CD8-positive, alpha-beta memory T cell (primary cell): ENCODE measurements at regions not wholly inside any gene's neighbourhood (a gene's known extent, or its start where the extent isn't known, plus 50 kb on each side); places are given as distances from the start of the nearest gene placed in this dataset.

Source experiments
- CTCF ChIA-PET: fragments of 350-600 bp; sonication (Branson Sonifier 250); formaldehyde crosslinking; loops from one replicate; lab custom pipeline; 2021; ENCODE audit warnings: antibody characterized with exemption; lab: Charles Lee
- POLR2A ChIA-PET: fragments of 350-600 bp; sonication (Branson Sonifier 250); formaldehyde crosslinking; loops from one replicate; lab custom pipeline; 2021; ENCODE audit warnings: antibody characterized with exemption; lab: Charles Lee
- DNase-seq, 5 donors: peaks; one replicate each; pipeline versions ENCODE4 v3.0.0 to v3.0.0-alpha.2; 2020 to 2022; ENCODE audit warnings: mixed read lengths in 1 of 5
- H3K27ac ChIP-seq: one replicate; pipeline ENCODE4 v1.7.0; 2013; ENCODE audit warnings: low read depth, mild to moderate bottlenecking, low read length, moderate library complexity
- H3K27me3 ChIP-seq: 2 replicates; pipeline ENCODE4 v1.7.0; 2013; ENCODE audit warnings: low read length, mild to moderate bottlenecking; ENCODE audit not compliant: insufficient read depth, poor library complexity, severe bottlenecking
- H3K36me3 ChIP-seq: 2 replicates; pipeline ENCODE4 v1.7.0; 2013; ENCODE audit warnings: mild to moderate bottlenecking, low read length, moderate library complexity; ENCODE audit not compliant: insufficient read depth
- H3K4me1 ChIP-seq: 2 replicates; pipeline ENCODE4 v1.7.0; 2013; ENCODE audit warnings: mild to moderate bottlenecking, low read length, moderate library complexity; ENCODE audit not compliant: insufficient read depth
- H3K4me3 ChIP-seq: 2 replicates; pipeline ENCODE4 v1.7.0; 2013; ENCODE audit warnings: mild to moderate bottlenecking, low read length
- H3K9me3 ChIP-seq: 2 replicates; pipeline ENCODE4 v1.7.0; 2013; ENCODE audit warnings: mild to moderate bottlenecking, low read length
- H3K27ac Mint-ChIP-seq, 8 donors: one replicate each; pipeline ENCODE4 v1.8.0; 2020 to 2021; ENCODE audit warnings: mixed read lengths in 8 of 8, mild to moderate bottlenecking in 6 of 8, inconsistent platforms in 3 of 8, moderate library complexity in 3 of 8
- H3K27me3 Mint-ChIP-seq, 2 donors: one replicate each; pipeline ENCODE4 v1.8.0; 2020 to 2021; ENCODE audit warnings: mixed read lengths in 2 of 2, mild to moderate bottlenecking in 1 of 2, moderate library complexity in 1 of 2
- H3K36me3 Mint-ChIP-seq, 3 donors: one replicate each; pipeline ENCODE4 v1.8.0; 2020 to 2021; ENCODE audit warnings: mixed read lengths in 3 of 3, inconsistent platforms in 1 of 3, mild to moderate bottlenecking in 1 of 3
- H3K4me1 Mint-ChIP-seq, 3 donors: one replicate each; pipeline ENCODE4 v1.8.0; 2020 to 2021; ENCODE audit warnings: mixed read lengths in 3 of 3, inconsistent platforms in 1 of 3, mild to moderate bottlenecking in 1 of 3
- H3K4me3 Mint-ChIP-seq, 7 donors: one replicate each; pipeline ENCODE4 v1.8.0; 2020 to 2021; ENCODE audit warnings: mixed read lengths in 7 of 7, mild to moderate bottlenecking in 6 of 7, moderate library complexity in 4 of 7, inconsistent platforms in 2 of 7
- H3K9me3 Mint-ChIP-seq, 5 donors: one replicate each; pipeline ENCODE4 v1.8.0; 2020 to 2022; ENCODE audit warnings: mixed read lengths in 5 of 5, mild to moderate bottlenecking in 3 of 5, moderate library complexity in 2 of 5, inconsistent platforms in 1 of 5

- no peak for DNase-seq
- Mint-ChIP-seq H3K27me3 (peaks cover 0 to 1% of the 10 kb centered on the region in 2 donors), H3K9me3 (peaks cover 17 to 41% (median 22%) of the 10 kb centered on the region in 5 donors), H3K4me3 (no peak overlapping the region), H3K4me1 (no peaks in the 10 kb centered on the region), H3K36me3 (no peaks in the 10 kb centered on the region), H3K27ac (no peak overlapping the region)
- no peaks in the 10 kb centered on the region for H3K36me3 ChIP-seq
- ChIA-PET CTCF (no interaction called here), POLR2A (no interaction called here)
- H3K9me3 ChIP-seq: no peaks in the 10 kb centered on the region
- no peak overlapping the region for H3K4me3 ChIP-seq
- H3K27me3 ChIP-seq: no peaks in the 10 kb centered on the region
- no peaks in the 10 kb centered on the region for H3K4me1 ChIP-seq
- no peak overlapping the region for H3K27ac ChIP-seq
Observed at GRCh38 chr10:107717046-107717445, 552.5 kb upstream of the SORCS1 start.

- Mint-ChIP-seq H3K36me3 (no peaks in the 10 kb centered on the region), H3K4me3 (no peak overlapping the region), H3K4me1 (no peaks in the 10 kb centered on the region), H3K27me3 (peaks cover 0 to 1% of the 10 kb centered on the region in 2 donors), H3K9me3 (peaks cover 9 to 49% (median 24%) of the 10 kb centered on the region in 5 donors), H3K27ac (no peak overlapping the region)
- no peaks in the 10 kb centered on the region for H3K9me3 ChIP-seq
- H3K27ac ChIP-seq: no peak overlapping the region
- DNase-seq: no peak
- no peaks in the 10 kb centered on the region for H3K36me3 ChIP-seq
- H3K4me3 ChIP-seq: no peak overlapping the region
- H3K4me1 ChIP-seq: no peaks in the 10 kb centered on the region
- POLR2A ChIA-PET: no interaction called here
- CTCF ChIA-PET: no interaction called here
- no peaks in the 10 kb centered on the region for H3K27me3 ChIP-seq
Observed at GRCh38 chr10:107715565-107715964, 551.1 kb upstream of the SORCS1 start.

GRCh38 chr10:107708981-107709380 lies 544.5 kb upstream of the SORCS1 start:
- H3K36me3 Mint-ChIP-seq: no peaks in the 10 kb centered on the region

GRCh38 chr10:107706096-107706725 lies 541.7 kb upstream of the SORCS1 start:
- Mint-ChIP-seq H3K9me3 (peaks cover 3 to 22% (median 11%) of the 10 kb centered on the region in 5 donors), H3K36me3 (no peaks in the 10 kb centered on the region), H3K4me1 (no peaks in the 10 kb centered on the region), H3K4me3 (no peak overlapping the region), H3K27me3 (no peaks in the 10 kb centered on the region), H3K27ac (no peak overlapping the region)
- H3K27me3 ChIP-seq: no peaks in the 10 kb centered on the region
- ChIA-PET CTCF (no interaction called here), POLR2A (no interaction called here)
- H3K4me3 ChIP-seq: no peak overlapping the region
- H3K27ac ChIP-seq: no peak overlapping the region
- H3K9me3 ChIP-seq: no peaks in the 10 kb centered on the region
- no peak for DNase-seq
- H3K36me3 ChIP-seq: no peaks in the 10 kb centered on the region
- H3K4me1 ChIP-seq: no peaks in the 10 kb centered on the region

More at GRCh38 chr10:107708981-107709380, 544.5 kb upstream of the SORCS1 start:
- no peaks in the 10 kb centered on the region for H3K27me3 ChIP-seq
- POLR2A ChIA-PET: no interaction called here
- H3K27ac Mint-ChIP-seq: no peak overlapping the region
- DNase-seq: no peak
- H3K27ac ChIP-seq: no peak overlapping the region
- no peaks in the 10 kb centered on the region for H3K27me3 Mint-ChIP-seq
- H3K4me1 Mint-ChIP-seq: no peaks in the 10 kb centered on the region
- H3K36me3 ChIP-seq: no peaks in the 10 kb centered on the region
- peaks cover 5 to 28% (median 14%) of the 10 kb centered on the region in 5 donors for H3K9me3 Mint-ChIP-seq
- no peaks in the 10 kb centered on the region for H3K4me1 ChIP-seq
- no peak overlapping the region for H3K4me3 Mint-ChIP-seq
- no peak overlapping the region for H3K4me3 ChIP-seq
- CTCF ChIA-PET: no interaction called here
- H3K9me3 ChIP-seq: no peaks in the 10 kb centered on the region

GRCh38 chr10:107701943-107702342 lies 537.4 kb upstream of the SORCS1 start:
- no peaks in the 10 kb centered on the region for H3K36me3 Mint-ChIP-seq
- CTCF ChIA-PET: no interaction called here

GRCh38 chr10:107692072-107692471 lies 527.6 kb upstream of the SORCS1 start:
- no peaks in the 10 kb centered on the region for H3K9me3 ChIP-seq
- H3K27me3 Mint-ChIP-seq: no peaks in the 10 kb centered on the region
- no peaks in the 10 kb centered on the region for H3K27me3 ChIP-seq
- H3K9me3 Mint-ChIP-seq: peaks cover 8 to 33% (median 13%) of the 10 kb centered on the region in 5 donors
- no peaks in the 10 kb centered on the region for H3K4me1 Mint-ChIP-seq
- no peaks in the 10 kb centered on the region for H3K4me1 ChIP-seq
- no peaks in the 10 kb centered on the region for H3K36me3 Mint-ChIP-seq
- H3K36me3 ChIP-seq: no peaks in the 10 kb centered on the region
- ChIA-PET CTCF (no interaction called here), POLR2A (no interaction called here)
- no peak overlapping the region for H3K27ac ChIP-seq
- no peak overlapping the region for H3K27ac Mint-ChIP-seq
- DNase-seq: no peak
- H3K4me3 Mint-ChIP-seq: no peak overlapping the region
- H3K4me3 ChIP-seq: no peak overlapping the region

More at GRCh38 chr10:107701943-107702342, 537.4 kb upstream of the SORCS1 start:
- Histone ChIP-seq H3K9me3 (no peaks in the 10 kb centered on the region), H3K36me3 (no peaks in the 10 kb centered on the region), H3K4me1 (no peaks in the 10 kb centered on the region), H3K27me3 (no peaks in the 10 kb centered on the region), H3K4me3 (no peak overlapping the region), H3K27ac (no peak overlapping the region)
- no peak for DNase-seq
- no peaks in the 10 kb centered on the region for H3K27me3 Mint-ChIP-seq
- no peaks in the 10 kb centered on the region for H3K4me1 Mint-ChIP-seq
- H3K27ac Mint-ChIP-seq: no peak overlapping the region
- POLR2A ChIA-PET: no interaction called here
- H3K4me3 Mint-ChIP-seq: no peak overlapping the region
- H3K9me3 Mint-ChIP-seq: peaks cover 3 to 17% (median 6%) of the 10 kb centered on the region in 5 donors

- Mint-ChIP-seq H3K27me3 (no peaks in the 10 kb centered on the region), H3K9me3 (peaks cover 9 to 44% (median 15%) of the 10 kb centered on the region in 5 donors), H3K4me1 (no peaks in the 10 kb centered on the region), H3K4me3 (no peak overlapping the region), H3K36me3 (no peaks in the 10 kb centered on the region), H3K27ac (no peak overlapping the region)
- Histone ChIP-seq H3K27ac (no peak overlapping the region), H3K4me1 (no peaks in the 10 kb centered on the region), H3K36me3 (no peaks in the 10 kb centered on the region), H3K4me3 (no peak overlapping the region), H3K9me3 (no peaks in the 10 kb centered on the region), H3K27me3 (no peaks in the 10 kb centered on the region)
- ChIA-PET CTCF (no interaction called here), POLR2A (no interaction called here)
- no peak for DNase-seq
Observed at GRCh38 chr10:107689323-107689722, 524.8 kb upstream of the SORCS1 start.

GRCh38 chr10:107687701-107688100 lies 523.2 kb upstream of the SORCS1 start:
- H3K27ac Mint-ChIP-seq: no peak overlapping the region
- CTCF ChIA-PET: no interaction called here
- H3K27me3 Mint-ChIP-seq: no peaks in the 10 kb centered on the region
- H3K4me3 Mint-ChIP-seq: no peak overlapping the region
- H3K4me3 ChIP-seq: no peak overlapping the region
- no peaks in the 10 kb centered on the region for H3K36me3 ChIP-seq
- no peaks in the 10 kb centered on the region for H3K4me1 Mint-ChIP-seq
- peaks cover 5 to 45% (median 10%) of the 10 kb centered on the region in 5 donors for H3K9me3 Mint-ChIP-seq
- H3K27me3 ChIP-seq: no peaks in the 10 kb centered on the region
- H3K36me3 Mint-ChIP-seq: no peaks in the 10 kb centered on the region
- POLR2A ChIA-PET: no interaction called here
- no peaks in the 10 kb centered on the region for H3K4me1 ChIP-seq
- DNase-seq: no peak
- H3K9me3 ChIP-seq: no peaks in the 10 kb centered on the region
- H3K27ac ChIP-seq: no peak overlapping the region
